HG03575 (cell line): ENCODE measurements at regions not wholly inside any gene's neighbourhood (a gene's known extent, or its start where the extent isn't known, plus 50 kb on each side); places are given as distances from the start of the nearest gene placed in this dataset.
"Not testable (repeated sequence)": the region's sequence is repeated elsewhere in the genome, so short reads cannot be mapped to it uniquely, and the experiment has no call there.

Experiments
- ATAC-seq: cut with Tn5 transposase; IDR thresholded peaks from one replicate; pipeline ENCODE4 v1.9.1; 2021; ENCODE audit not compliant: unreplicated experiment, insufficient number of reproducible peaks, low FRiP score; ENCODE audit errors: extremely low read depth

GRCh38 chr2:150230004-150230403, 257.5 kb downstream of the RND3 start:
- no peak for ATAC-seq

- ATAC-seq: no peak
Observed at GRCh38 chr2:150228936-150229335, 258.5 kb downstream of the RND3 start.

- ATAC-seq: no peak
Observed at GRCh38 chr2:150225030-150225429, 262.4 kb downstream of the RND3 start.

GRCh38 chr2:150224321-150224720, 263.1 kb downstream of the RND3 start:
- ATAC-seq: no peak

GRCh38 chr2:150222942-150223341, 264.5 kb downstream of the RND3 start:
- no peak for ATAC-seq

- no peak for ATAC-seq
Observed at GRCh38 chr2:150222379-150222778, 265.1 kb downstream of the RND3 start.

GRCh38 chr2:150219861-150220260, 267.6 kb downstream of the RND3 start:
- ATAC-seq: no peak

- ATAC-seq: no peak
Observed at GRCh38 chr2:150215041-150215440, 272.4 kb downstream of the RND3 start.

GRCh38 chr2:150214626-150215025, 272.8 kb downstream of the RND3 start:
- ATAC-seq: no peak

GRCh38 chr2:150212722-150213171, 274.7 kb downstream of the RND3 start:
- ATAC-seq: no peak

GRCh38 chr2:150211164-150211631, 276.3 kb downstream of the RND3 start:
- no peak for ATAC-seq

GRCh38 chr2:150209746-150210145, 277.7 kb downstream of the RND3 start:
- no peak for ATAC-seq

GRCh38 chr2:150208689-150209088, 278.8 kb downstream of the RND3 start:
- ATAC-seq: no peak

GRCh38 chr2:150207979-150208378, 279.5 kb downstream of the RND3 start:
- ATAC-seq: no peak

GRCh38 chr2:150204451-150204850, 283.0 kb downstream of the RND3 start:
- ATAC-seq: no peak

GRCh38 chr2:150194816-150195215, 292.7 kb downstream of the RND3 start:
- ATAC-seq: not testable (repeated sequence)

GRCh38 chr2:150192701-150193100, 294.8 kb downstream of the RND3 start:
- no peak for ATAC-seq

- no peak for ATAC-seq
Observed at GRCh38 chr2:150191349-150191748, 296.1 kb downstream of the RND3 start.

GRCh38 chr2:150190546-150190945, 296.9 kb downstream of the RND3 start:
- no peak for ATAC-seq

GRCh38 chr2:150188800-150189199, 298.7 kb downstream of the RND3 start:
- ATAC-seq: no peak

GRCh38 chr2:150188177-150188576, 299.3 kb downstream of the RND3 start:
- no peak for ATAC-seq
